ENCODE measurements at regions not wholly inside any gene's neighbourhood (a gene's known extent, or its start where the extent isn't known, plus 50 kb on each side); places are given as distances from the start of the nearest gene placed in this dataset.
"Not testable (repeated sequence)": the region's sequence is repeated elsewhere in the genome, so short reads cannot be mapped to it uniquely, and the experiment has no call there.

GRCh38 chr10:87300163-87300562 lies 57.4 kb upstream of the NUTM2D start:
- H3K27ac ChIP-seq (ENCODE audit: low read depth, low read length); intact Hi-C loops (cut with micrococcal nuclease); H4K20me1 ChIP-seq (ENCODE audit: insufficient read depth); H2AFZ ChIP-seq (ENCODE audit: low read depth, low read length, poor library complexity, severe bottlenecking); ATAC-seq; CTCF ChIA-PET; H3K4me1 ChIP-seq (ENCODE audit: control insufficient read depth in 1 of 2, insufficient read depth in 2 of 2, low read length in 2 of 2); DNase-seq (ENCODE audit: low read depth, low spot score); H3K9me3 ChIP-seq (ENCODE audit: control insufficient read depth in 1 of 2, insufficient read depth in 1 of 2, low read depth in 1 of 2, low read length in 2 of 2); POLR2A ChIA-PET; H3K4me2 ChIP-seq (ENCODE audit: low read length); H3K9me2 ChIP-seq (ENCODE audit: insufficient read depth); H3K4me3 ChIP-seq (replicated peaks in 1 of 2; ENCODE audit: low read depth in 1 of 2, low read length in 2 of 2); H3K36me3 ChIP-seq (ENCODE audit: control insufficient read depth in 1 of 2, insufficient read depth in 2 of 2, low read length in 2 of 2); H3K9ac ChIP-seq (ENCODE audit: low read length); RAD21 ChIA-PET (ENCODE audit: low non-redundant PET in 1 of 2, low total read pairs in 2 of 2, uncharacterized antibody in 2 of 2, unreplicated experiment in 2 of 2); BruUV-seq (replicated peaks); H3K79me2 ChIP-seq (ENCODE audit: insufficient read depth, low read length); H3K27me3 ChIP-seq (ENCODE audit: insufficient read depth, low read length): not testable (repeated sequence)

- ATAC-seq = peak; percentile 100
- H3K9me2 ChIP-seq (ENCODE audit: insufficient read depth) = not testable (repeated sequence)
Observed at GRCh38 chr10:87301466-87302115, 56.0 kb upstream of the NUTM2D start.

GRCh38 chr10:87302132-87302531 lies 55.4 kb upstream of the NUTM2D start:
- H3K9me2 ChIP-seq (ENCODE audit: insufficient read depth); POLR2A ChIA-PET; H3K79me2 ChIP-seq (ENCODE audit: insufficient read depth, low read length); BruUV-seq (replicated peaks); H3K4me1 ChIP-seq (ENCODE audit: control insufficient read depth in 1 of 2, insufficient read depth in 2 of 2, low read length in 2 of 2); ATAC-seq; H3K4me3 ChIP-seq (replicated peaks in 1 of 2; ENCODE audit: low read depth in 1 of 2, low read length in 2 of 2); H3K27ac ChIP-seq (ENCODE audit: low read depth, low read length); H4K20me1 ChIP-seq (ENCODE audit: insufficient read depth); H3K9ac ChIP-seq (ENCODE audit: low read length); H3K36me3 ChIP-seq (ENCODE audit: control insufficient read depth in 1 of 2, insufficient read depth in 2 of 2, low read length in 2 of 2); CTCF ChIA-PET; DNase-seq (ENCODE audit: low read depth, low spot score); intact Hi-C loops (cut with micrococcal nuclease); H3K27me3 ChIP-seq (ENCODE audit: insufficient read depth, low read length); H2AFZ ChIP-seq (ENCODE audit: low read depth, low read length, poor library complexity, severe bottlenecking); H3K4me2 ChIP-seq (ENCODE audit: low read length); H3K9me3 ChIP-seq (ENCODE audit: control insufficient read depth in 1 of 2, insufficient read depth in 1 of 2, low read depth in 1 of 2, low read length in 2 of 2); RAD21 ChIA-PET (ENCODE audit: low non-redundant PET in 1 of 2, low total read pairs in 2 of 2, uncharacterized antibody in 2 of 2, unreplicated experiment in 2 of 2): not testable (repeated sequence)

More at GRCh38 chr10:87301466-87302115, 56.0 kb upstream of the NUTM2D start:
- DNase-seq (ENCODE audit: low read depth, low spot score); H2AFZ ChIP-seq (ENCODE audit: low read depth, low read length, poor library complexity, severe bottlenecking); H3K4me3 ChIP-seq (replicated peaks in 1 of 2; ENCODE audit: low read depth in 1 of 2, low read length in 2 of 2); intact Hi-C loops (cut with micrococcal nuclease); POLR2A ChIA-PET; RAD21 ChIA-PET (ENCODE audit: low non-redundant PET in 1 of 2, low total read pairs in 2 of 2, uncharacterized antibody in 2 of 2, unreplicated experiment in 2 of 2); H3K79me2 ChIP-seq (ENCODE audit: insufficient read depth, low read length); CTCF ChIA-PET; H3K4me1 ChIP-seq (ENCODE audit: control insufficient read depth in 1 of 2, insufficient read depth in 2 of 2, low read length in 2 of 2); H3K36me3 ChIP-seq (ENCODE audit: control insufficient read depth in 1 of 2, insufficient read depth in 2 of 2, low read length in 2 of 2); H3K9me3 ChIP-seq (ENCODE audit: control insufficient read depth in 1 of 2, insufficient read depth in 1 of 2, low read depth in 1 of 2, low read length in 2 of 2); H3K27me3 ChIP-seq (ENCODE audit: insufficient read depth, low read length); H3K4me2 ChIP-seq (ENCODE audit: low read length); H3K9ac ChIP-seq (ENCODE audit: low read length); H3K27ac ChIP-seq (ENCODE audit: low read depth, low read length); BruUV-seq (replicated peaks); H4K20me1 ChIP-seq (ENCODE audit: insufficient read depth): not testable (repeated sequence)
- 0 out of 6 replicates have a peak, but pooled peaks of 1 of the 3 experiments have one; percentile 6 for TF ChIP-seq CTCF (IDR thresholded peaks at IDR 0.05 in 2 of 3, conservative IDR thresholded peaks at IDR 0.05 in 1 of 3; ENCODE audit: borderline replicate concordance in 1 of 3, insufficient read depth in 1 of 3, low read depth in 2 of 3, low read length in 2 of 3)

GRCh38 chr10:87303707-87304106 lies 53.8 kb upstream of the NUTM2D start:
- H3K27ac ChIP-seq (ENCODE audit: low read depth, low read length); H3K4me3 ChIP-seq (replicated peaks in 1 of 2; ENCODE audit: low read depth in 1 of 2, low read length in 2 of 2); DNase-seq (ENCODE audit: low read depth, low spot score); H3K36me3 ChIP-seq (ENCODE audit: control insufficient read depth in 1 of 2, insufficient read depth in 2 of 2, low read length in 2 of 2); POLR2A ChIA-PET; H3K79me2 ChIP-seq (ENCODE audit: insufficient read depth, low read length); ATAC-seq; H3K27me3 ChIP-seq (ENCODE audit: insufficient read depth, low read length); CTCF ChIA-PET; H2AFZ ChIP-seq (ENCODE audit: low read depth, low read length, poor library complexity, severe bottlenecking); intact Hi-C loops (cut with micrococcal nuclease); H3K9me2 ChIP-seq (ENCODE audit: insufficient read depth); H3K9ac ChIP-seq (ENCODE audit: low read length); H3K9me3 ChIP-seq (ENCODE audit: control insufficient read depth in 1 of 2, insufficient read depth in 1 of 2, low read depth in 1 of 2, low read length in 2 of 2); H3K4me1 ChIP-seq (ENCODE audit: control insufficient read depth in 1 of 2, insufficient read depth in 2 of 2, low read length in 2 of 2); RAD21 ChIA-PET (ENCODE audit: low non-redundant PET in 1 of 2, low total read pairs in 2 of 2, uncharacterized antibody in 2 of 2, unreplicated experiment in 2 of 2); H4K20me1 ChIP-seq (ENCODE audit: insufficient read depth); H3K4me2 ChIP-seq (ENCODE audit: low read length); BruUV-seq (replicated peaks): not testable (repeated sequence)

Data from HCT116 (cell line).